HepG2 (cell line): ENCODE measurements at regions not wholly inside any gene's neighbourhood (a gene's known extent, or its start where the extent isn't known, plus 50 kb on each side); places are given as distances from the start of the nearest gene placed in this dataset.

Source experiments
- ATAC-seq: fragments of 200-7000 bp; cut with Tn5 transposase; 3 replicates; pipeline ENCODE4 v1.9.1; 2020; ENCODE audit warnings: mild to moderate bottlenecking, moderate library complexity
- BruUV-seq: library from RNA; stranded (reverse); fragments of 400-500 nt; replicated peaks from 2 replicates; lab custom pipeline; 2021; lab: Mats Ljungman, UMichigan
- CTCF ChIA-PET: fragments of 300-600 bp; formaldehyde crosslinking; extraction: SDS; loops from one replicate; lab custom pipeline; 2021; ENCODE audit warnings: low total read pairs, inconsistent platforms, low intra/inter-chr PET ratio; lab: Yijun Ruan, JAX
- POLR2A ChIA-PET: fragments of 350-600 bp; sonication (Branson Sonifier 250); formaldehyde crosslinking; loops from one replicate; lab custom pipeline; 2020; ENCODE audit warnings: antibody characterized with exemption, inconsistent platforms; lab: Yijun Ruan, JAX
- DNase-seq: peaks from one replicate; pipeline ENCODE4 v3.0.0-alpha.2; 2015; ENCODE audit warnings: low spot score
- FAIRE-seq: peaks from 3 replicates; lab custom pipeline; 2011; peaks lifted over from hg19 to GRCh38; lab: Jason Lieb, UNC
- H2AFZ ChIP-seq: one replicate; pipeline ENCODE4 v1.6.1; 2011; ENCODE audit warnings: low read length, inconsistent platforms
- H3K27ac ChIP-seq: fragments of 300-600 bp; 3 replicates; pipeline ENCODE4 v1.8.0; 2011; ENCODE audit warnings: mixed run types, mild to moderate bottlenecking, mixed read lengths, low read length, inconsistent platforms; ENCODE audit not compliant: insufficient read depth; ENCODE audit errors: extremely low read length
- H3K27me3 ChIP-seq, 2 experiments: fragments of 200-600 bp in 1 of 2; 2 replicates in 1 of 2; 3 replicates in 1 of 2; pipeline versions ENCODE4 v1.6.0 to v1.8.0; 2011; ENCODE audit warnings: low read length in 2 of 2, mild to moderate bottlenecking in 2 of 2, moderate library complexity in 2 of 2, inconsistent platforms in 1 of 2; ENCODE audit not compliant: insufficient read depth in 2 of 2, control insufficient read depth in 1 of 2
- H3K36me3 ChIP-seq, 2 experiments: fragments of 200-600 bp in 1 of 2; replicated peaks in 1 of 2; 2 replicates in 1 of 2; 3 replicates in 1 of 2; pipeline versions ENCODE4 v1.5.1 to v1.8.0; 2011; ENCODE audit warnings: low read length in 2 of 2, inconsistent platforms in 1 of 2; ENCODE audit not compliant: insufficient read depth in 2 of 2, control insufficient read depth in 1 of 2
- H3K4me1 ChIP-seq: 2 replicates; pipeline ENCODE4 v1.5.1; 2012; ENCODE audit warnings: low read length, inconsistent platforms; ENCODE audit not compliant: insufficient read depth
- H3K4me2 ChIP-seq: 2 replicates; pipeline ENCODE4 v1.6.0; 2011; ENCODE audit warnings: low read depth, low read length, inconsistent platforms
- H3K4me3 ChIP-seq, 3 experiments: fragments of 200-600 bp in 1 of 3; sonication (generic), shearing (Covaris generic) in 1 of 3; replicated peaks in 1 of 3; 2 replicates each; pipeline ENCODE4 v1.5.1; 2011 to 2016; ENCODE audit warnings: low read length in 3 of 3, inconsistent platforms in 2 of 3, low read depth in 2 of 3, mild to moderate bottlenecking in 2 of 3, control low read depth in 1 of 3, mixed read lengths in 1 of 3; ENCODE audit not compliant: insufficient read depth in 1 of 3
- H3K79me2 ChIP-seq: one replicate; pipeline ENCODE4 v1.6.1; 2011; ENCODE audit warnings: low read length, inconsistent platforms; ENCODE audit not compliant: insufficient read depth
- H3K9ac ChIP-seq: 2 replicates; pipeline ENCODE4 v1.6.0; 2011; ENCODE audit warnings: mild to moderate bottlenecking, low read depth, low read length, inconsistent platforms; ENCODE audit not compliant: insufficient read depth
- H3K9me3 ChIP-seq: 2 replicates; pipeline ENCODE4 v1.5.1; 2012; ENCODE audit warnings: mild to moderate bottlenecking, low read length
- H4K20me1 ChIP-seq: 2 replicates; pipeline ENCODE4 v1.6.0; 2011; ENCODE audit warnings: inconsistent platforms, mild to moderate bottlenecking, low read length, moderate library complexity; ENCODE audit not compliant: insufficient read depth
- GATA4 ChIP-seq: sonication (generic); IDR thresholded peaks from 2 replicates; pipeline ENCODE4 v1.6.1; 2016; ENCODE audit warnings: antibody characterized with exemption, low read depth, borderline replicate concordance
- GATAD2A ChIP-seq: IDR thresholded peaks from 2 replicates; pipeline ENCODE4 v1.6.1; 2016
- HNRNPH1 ChIP-seq: fragments of 200-400 bp; formaldehyde crosslinking; optimal IDR thresholded peaks from 2 replicates; pipeline ENCODE3; 2017; ENCODE audit warnings: mild to moderate bottlenecking, low read depth, low read length
- KMT2B ChIP-seq: IDR thresholded peaks from 2 replicates; pipeline ENCODE4 v1.6.1; 2016; ENCODE audit warnings: missing genetic modification reagents, missing compliant biosample characterization
- MAFK ChIP-seq, 2 experiments: IDR thresholded peaks in 1 of 2; conservative IDR thresholded peaks in 1 of 2; 2 replicates each; pipeline ENCODE4 v1.6.1; 2011; ENCODE audit warnings: improper control_type of control experiment in 2 of 2, low read length in 2 of 2
- MTA1 ChIP-seq: sonication (generic); formaldehyde crosslinking; IDR thresholded peaks from 2 replicates; pipeline ENCODE4 v1.4.0; 2020; ENCODE audit warnings: missing genetic modification reagents, mild to moderate bottlenecking, borderline replicate concordance
- SMAD9 ChIP-seq: sonication (generic); formaldehyde crosslinking; IDR thresholded peaks from 2 replicates; pipeline ENCODE4 v1.5.1; 2020; ENCODE audit warnings: mild to moderate bottlenecking, missing genetic modification reagents
- ZNF256 ChIP-seq: sonication (generic); formaldehyde crosslinking; conservative IDR thresholded peaks from 2 replicates; pipeline ENCODE4 v1.4.0; 2020; ENCODE audit warnings: missing genetic modification reagents
- ZNF441 ChIP-seq: sonication (generic); formaldehyde crosslinking; IDR thresholded peaks from 2 replicates; pipeline ENCODE4 v1.7.0; 2021; ENCODE audit warnings: missing genetic modification reagents, borderline replicate concordance
- ZNF546 ChIP-seq: sonication (generic); formaldehyde crosslinking; conservative IDR thresholded peaks from 2 replicates; pipeline ENCODE4 v1.8.1; 2023; ENCODE audit warnings: mild to moderate bottlenecking, missing genetic modification reagents
- ZNF724P ChIP-seq: sonication (generic); formaldehyde crosslinking; IDR thresholded peaks from 2 replicates; pipeline ENCODE4 v1.8.0; 2022; ENCODE audit warnings: missing genetic modification reagents, borderline replicate concordance
- WGBS: methylation state at CpG from one replicate; pipeline ENCODE4 v1.1.6; 2017; ENCODE audit warnings: low lambda C conversion rate; 5-methylcytosine and 5-hydroxymethylcytosine counted together
- in situ Hi-C: cut with HindIII; loops from 2 replicates; pipeline ENCODE4 v1.10.0; 2017; ENCODE audit warnings: low pct_unique_long_range_greater_than_20kb; ENCODE audit not compliant: extremely low pct_ligation_motif_present
- intact Hi-C: fragments of 100-400 bp; cut with micrococcal nuclease; formaldehyde crosslinking; loops from one replicate; pipeline ENCODE4 v1.10.0; 2022; ENCODE audit not compliant: unreplicated experiment
- TF ChIP-seq, protein P1 (sequence below): sonication (generic); formaldehyde crosslinking; IDR thresholded peaks from 2 replicates; pipeline ENCODE4 v1.5.0; 2020; ENCODE audit warnings: mild to moderate bottlenecking, low read depth, missing genetic modification reagents, borderline replicate concordance
- TF ChIP-seq, protein P2 (sequence below): sonication (generic); formaldehyde crosslinking; IDR thresholded peaks from 2 replicates; pipeline ENCODE4 v1.8.1; 2023; ENCODE audit warnings: missing genetic modification reagents, mild to moderate bottlenecking, borderline replicate concordance
- TF ChIP-seq, protein P3 (sequence below): sonication (generic); formaldehyde crosslinking; IDR thresholded peaks from 2 replicates; pipeline ENCODE4 v1.5.0; 2020; ENCODE audit warnings: mild to moderate bottlenecking, missing genetic modification reagents

DNA sequence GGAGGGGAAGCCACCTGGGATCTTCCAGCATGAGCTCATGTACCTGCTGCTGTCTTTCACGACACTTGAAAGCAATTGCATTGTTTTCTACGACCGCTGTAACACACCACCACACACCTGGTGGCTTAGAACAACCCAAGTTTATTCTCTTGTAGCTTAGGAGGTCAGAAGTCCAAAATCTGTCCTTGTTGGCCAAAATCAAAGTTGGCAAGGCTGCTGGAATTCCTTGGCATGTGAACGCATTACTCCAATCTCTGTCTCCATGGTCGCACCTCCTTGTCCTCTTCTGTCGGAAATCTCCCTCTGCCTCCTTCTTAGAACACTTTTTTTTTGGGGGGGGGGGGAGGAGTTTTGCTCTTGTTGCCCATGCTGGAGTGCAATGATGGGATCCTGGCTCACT is 305.7 kb downstream of the BAMBI start:
- no peak overlapping the region for H3K4me2 ChIP-seq
- FAIRE-seq (no peak), DNase-seq (no peak), ATAC-seq (no peak)
- H4K20me1 ChIP-seq = no peaks in the 10 kb centered on the region
- 83% methylated on average over 6 of the region's 6 CpGs for WGBS
- H3K27me3 ChIP-seq = no peaks in the 10 kb centered on the region
- in situ Hi-C loops (no loop called here), intact Hi-C loops (no loop called here)
- H3K4me3 ChIP-seq = no peak overlapping the region
- H2AFZ ChIP-seq = no peak overlapping the region
- no peaks in the 10 kb centered on the region for H3K36me3 ChIP-seq
- TF ChIP-seq GATA4 = no peak
- TF ChIP-seq GATAD2A (CRISPR knock-in tag) = no peak
- TF ChIP-seq, protein P1, sequence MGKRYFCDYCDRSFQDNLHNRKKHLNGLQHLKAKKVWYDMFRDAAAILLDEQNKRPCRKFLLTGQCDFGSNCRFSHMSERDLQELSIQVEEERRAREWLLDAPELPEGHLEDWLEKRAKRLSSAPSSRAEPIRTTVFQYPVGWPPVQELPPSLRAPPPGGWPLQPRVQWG (CRISPR knock-in tag) = no peak
- TF ChIP-seq HNRNPH1 = no peak
- TF ChIP-seq, protein P2, sequence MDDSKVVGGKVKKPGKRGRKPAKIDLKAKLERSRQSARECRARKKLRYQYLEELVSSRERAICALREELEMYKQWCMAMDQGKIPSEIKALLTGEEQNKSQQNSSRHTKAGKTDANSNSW (CRISPR knock-in tag) = no peak
- no peak for TF ChIP-seq ZNF256 (CRISPR knock-in tag)
- no peak for TF ChIP-seq KMT2B (CRISPR knock-in tag)
- TF ChIP-seq MAFK (conservative IDR thresholded peaks at IDR 0.05 in 1 of 2, IDR thresholded peaks at IDR 0.05 in 1 of 2; ENCODE audit: low read length in 2 of 2) = no peak
- TF ChIP-seq, protein P3, sequence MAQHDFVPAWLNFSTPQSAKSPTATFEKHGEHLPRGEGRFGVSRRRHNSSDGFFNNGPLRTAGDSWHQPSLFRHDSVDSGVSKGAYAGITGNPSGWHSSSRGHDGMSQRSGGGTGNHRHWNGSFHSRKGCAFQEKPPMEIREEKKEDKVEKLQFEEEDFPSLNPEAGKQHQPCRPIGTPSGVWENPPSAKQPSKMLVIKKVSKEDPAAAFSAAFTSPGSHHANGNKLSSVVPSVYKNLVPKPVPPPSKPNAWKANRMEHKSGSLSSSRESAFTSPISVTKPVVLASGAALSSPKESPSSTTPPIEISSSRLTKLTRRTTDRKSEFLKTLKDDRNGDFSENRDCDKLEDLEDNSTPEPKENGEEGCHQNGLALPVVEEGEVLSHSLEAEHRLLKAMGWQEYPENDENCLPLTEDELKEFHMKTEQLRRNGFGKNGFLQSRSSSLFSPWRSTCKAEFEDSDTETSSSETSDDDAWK (CRISPR knock-in tag) = no peak
- TF ChIP-seq ZNF546 (CRISPR knock-in tag) = no peak
- TF ChIP-seq ZNF441 (CRISPR knock-in tag) = no peak
- TF ChIP-seq MTA1 (CRISPR knock-in tag) = no peak
- TF ChIP-seq SMAD9 (CRISPR knock-in tag) = no peak
- TF ChIP-seq ZNF724P = no peak
- H3K27ac ChIP-seq = no peak overlapping the region
- ChIA-PET CTCF (no interaction called here), POLR2A (interaction anchor here (1.7 kb wide), 1 partner anchor 43 kb away, joined by 3 read pairs; no protein-coding TSS in a partner anchor)
- no peaks in the 10 kb centered on the region for H3K9me3 ChIP-seq
- no peaks in the 10 kb centered on the region for H3K79me2 ChIP-seq
- no TSS peak for BruUV-seq
- H3K9ac ChIP-seq = no peak overlapping the region
- H3K4me1 ChIP-seq = peaks cover 13% of the 10 kb centered on the region
